ENCODE measurements at regions not wholly inside any gene's neighbourhood (a gene's known extent, or its start where the extent isn't known, plus 50 kb on each side); places are given as distances from the start of the nearest gene placed in this dataset.

- TF ChIP-seq CTCF (IDR thresholded peaks at IDR 0.05; ENCODE audit: low read length, missing control alignments) = no peak
- no peak for DNase-seq (ENCODE audit: low read depth)
- no peak overlapping the region for H3K4me3 ChIP-seq (replicated peaks; ENCODE audit: low read depth, low read length)
Measured at GRCh38 chr3:26102376-26102775, 312.5 kb downstream of the OXSM start.

GRCh38 chr3:26104851-26105251 is 315.0 kb downstream of the OXSM start:
- no peak for DNase-seq (ENCODE audit: low read depth)
- no peak overlapping the region for H3K4me3 ChIP-seq (replicated peaks; ENCODE audit: low read depth, low read length)

GRCh38 chr3:26105261-26105660 is 315.4 kb downstream of the OXSM start:
- no peak overlapping the region for H3K4me3 ChIP-seq (replicated peaks; ENCODE audit: low read depth, low read length)
- no peak for DNase-seq (ENCODE audit: low read depth)
- TF ChIP-seq CTCF (IDR thresholded peaks at IDR 0.05; ENCODE audit: low read length, missing control alignments) = no peak

More at GRCh38 chr3:26104851-26105251, 315.0 kb downstream of the OXSM start:
- no peak for TF ChIP-seq CTCF (IDR thresholded peaks at IDR 0.05; ENCODE audit: low read length, missing control alignments)

GRCh38 chr3:26106228-26106627 is 316.3 kb downstream of the OXSM start:
- no peak for TF ChIP-seq CTCF (IDR thresholded peaks at IDR 0.05; ENCODE audit: low read length, missing control alignments)
- no peak overlapping the region for H3K4me3 ChIP-seq (replicated peaks; ENCODE audit: low read depth, low read length)
- no peak for DNase-seq (ENCODE audit: low read depth)

- H3K4me3 ChIP-seq (replicated peaks; ENCODE audit: low read depth, low read length) = no peak overlapping the region
- no peak for DNase-seq (ENCODE audit: low read depth)
- no peak for TF ChIP-seq CTCF (IDR thresholded peaks at IDR 0.05; ENCODE audit: low read length, missing control alignments)
Measured at GRCh38 chr3:26108846-26109489, 319.1 kb downstream of the OXSM start.

- no peak for DNase-seq (ENCODE audit: low read depth)
- TF ChIP-seq CTCF (IDR thresholded peaks at IDR 0.05; ENCODE audit: low read length, missing control alignments) = no peak
- no peak overlapping the region for H3K4me3 ChIP-seq (replicated peaks; ENCODE audit: low read depth, low read length)
Measured at GRCh38 chr3:26114851-26115250, 325.0 kb downstream of the OXSM start.

- no peak for TF ChIP-seq CTCF (IDR thresholded peaks at IDR 0.05; ENCODE audit: low read length, missing control alignments)
- no peak for DNase-seq (ENCODE audit: low read depth)
- no peak overlapping the region for H3K4me3 ChIP-seq (replicated peaks; ENCODE audit: low read depth, low read length)
Measured at GRCh38 chr3:26118165-26118564, 328.3 kb downstream of the OXSM start.
